ENCODE measurements at regions not wholly inside any gene's neighbourhood (a gene's known extent, or its start where the extent isn't known, plus 50 kb on each side); places are given as distances from the start of the nearest gene placed in this dataset.
"Not testable (repeated sequence)": the region's sequence is repeated elsewhere in the genome, so short reads cannot be mapped to it uniquely, and the experiment has no call there.

DNA sequence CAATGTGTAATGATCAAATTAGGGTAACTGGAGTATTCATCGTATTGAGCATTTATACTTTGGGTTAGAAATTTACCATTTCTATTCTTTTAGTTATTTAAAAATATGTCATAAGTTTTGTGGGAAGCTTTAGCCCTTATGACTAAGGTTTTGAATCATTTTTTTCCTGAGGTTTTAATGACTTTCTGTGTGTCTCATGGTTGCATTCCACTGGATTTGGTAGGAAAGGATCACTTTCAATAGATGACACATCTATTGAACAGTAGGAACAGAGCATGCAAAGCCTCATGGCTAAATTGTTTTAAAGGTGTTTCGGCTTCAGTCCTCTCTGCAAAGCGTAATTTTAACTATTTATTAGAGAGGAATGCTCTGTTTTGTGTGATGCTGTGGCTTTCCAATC, 512.4 kb upstream of the CHD1 start:
- intact Hi-C loops (cut with DNase I), result no loop called here
- DNase-seq (no peak), ATAC-seq (no peak)
- Histone ChIP-seq H3K9me3 (no peaks in the 10 kb centered on the region), H3K27me3 (ENCODE audit: low read depth) (no peaks in the 10 kb centered on the region), H3K27ac (no peak overlapping the region), H3K36me3 (no peaks in the 10 kb centered on the region), H3K4me1 (no peaks in the 10 kb centered on the region), H3K4me3 (no peak overlapping the region)
- TF ChIP-seq, protein P1, sequence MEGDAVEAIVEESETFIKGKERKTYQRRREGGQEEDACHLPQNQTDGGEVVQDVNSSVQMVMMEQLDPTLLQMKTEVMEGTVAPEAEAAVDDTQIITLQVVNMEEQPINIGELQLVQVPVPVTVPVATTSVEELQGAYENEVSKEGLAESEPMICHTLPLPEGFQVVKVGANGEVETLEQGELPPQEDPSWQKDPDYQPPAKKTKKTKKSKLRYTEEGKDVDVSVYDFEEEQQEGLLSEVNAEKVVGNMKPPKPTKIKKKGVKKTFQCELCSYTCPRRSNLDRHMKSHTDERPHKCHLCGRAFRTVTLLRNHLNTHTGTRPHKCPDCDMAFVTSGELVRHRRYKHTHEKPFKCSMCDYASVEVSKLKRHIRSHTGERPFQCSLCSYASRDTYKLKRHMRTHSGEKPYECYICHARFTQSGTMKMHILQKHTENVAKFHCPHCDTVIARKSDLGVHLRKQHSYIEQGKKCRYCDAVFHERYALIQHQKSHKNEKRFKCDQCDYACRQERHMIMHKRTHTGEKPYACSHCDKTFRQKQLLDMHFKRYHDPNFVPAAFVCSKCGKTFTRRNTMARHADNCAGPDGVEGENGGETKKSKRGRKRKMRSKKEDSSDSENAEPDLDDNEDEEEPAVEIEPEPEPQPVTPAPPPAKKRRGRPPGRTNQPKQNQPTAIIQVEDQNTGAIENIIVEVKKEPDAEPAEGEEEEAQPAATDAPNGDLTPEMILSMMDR (IDR thresholded peaks at IDR 0.05), result no peak

- Histone ChIP-seq H3K4me3 (no peak overlapping the region), H3K36me3 (no peaks in the 10 kb centered on the region), H3K27ac (no peak overlapping the region), H3K27me3 (ENCODE audit: low read depth) (no peaks in the 10 kb centered on the region), H3K4me1 (no peaks in the 10 kb centered on the region), H3K9me3 (no peaks in the 10 kb centered on the region)
- intact Hi-C loops (cut with DNase I), result no loop called here
- TF ChIP-seq, protein P1 (IDR thresholded peaks at IDR 0.05), result no peak
- DNase-seq, result no peak
- ATAC-seq, result no peak
Observed at GRCh38 chr5:99438619-99439018, 509.8 kb upstream of the CHD1 start.

DNA sequence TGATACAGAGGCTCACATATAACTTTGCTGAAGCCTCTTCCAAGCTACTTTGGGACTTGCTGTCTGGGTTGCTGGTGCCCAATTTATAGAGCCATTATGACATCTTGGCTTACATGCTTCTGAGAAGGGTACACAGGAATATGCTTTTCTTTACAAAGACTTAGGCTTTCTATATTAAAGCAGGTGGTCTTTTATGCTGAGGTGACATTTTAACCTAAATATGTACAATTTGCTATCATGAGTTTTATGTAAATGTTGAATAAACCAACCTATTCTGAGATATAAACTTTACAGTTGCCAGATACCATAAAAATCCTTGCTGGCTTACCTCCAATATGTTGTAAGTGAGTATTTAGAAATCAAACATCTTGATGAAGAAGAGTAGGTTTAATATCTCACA, 509.2 kb upstream of the CHD1 start:
- TF ChIP-seq, protein P1 (IDR thresholded peaks at IDR 0.05), result no peak
- intact Hi-C loops (cut with DNase I), result no loop called here
- ATAC-seq, result no peak

DNA sequence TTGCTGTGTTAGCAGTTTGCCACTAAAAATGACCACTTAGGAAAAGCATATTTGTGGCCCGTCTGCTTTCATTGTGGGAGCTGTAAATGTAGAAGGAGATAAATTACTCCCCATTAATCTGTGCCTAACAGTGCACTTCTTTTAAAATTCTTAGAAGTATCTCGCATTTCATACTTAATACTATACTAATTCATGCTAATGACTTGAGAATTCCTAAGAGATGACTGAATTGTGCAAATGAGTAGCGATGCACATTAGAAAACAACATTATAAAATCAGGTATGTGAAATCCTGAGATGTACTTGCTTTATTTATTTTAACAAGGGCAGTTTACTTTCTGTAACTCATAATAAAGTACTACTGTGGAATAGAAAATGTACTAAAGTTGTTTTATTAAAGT, 494.6 kb upstream of the CHD1 start:
- intact Hi-C loops (cut with DNase I); H3K4me3 ChIP-seq; ATAC-seq; H3K27me3 ChIP-seq (ENCODE audit: low read depth); H3K36me3 ChIP-seq; H3K27ac ChIP-seq; DNase-seq; H3K4me1 ChIP-seq; H3K9me3 ChIP-seq: not testable (repeated sequence)

More for the DNA sequence above, 509.2 kb upstream of the CHD1 start:
- Histone ChIP-seq H3K27me3 (ENCODE audit: low read depth) (no peaks in the 10 kb centered on the region), H3K36me3 (no peaks in the 10 kb centered on the region), H3K9me3 (no peaks in the 10 kb centered on the region), H3K4me3 (no peak overlapping the region), H3K4me1 (no peaks in the 10 kb centered on the region), H3K27ac (no peak overlapping the region)
- no peak for DNase-seq

DNA sequence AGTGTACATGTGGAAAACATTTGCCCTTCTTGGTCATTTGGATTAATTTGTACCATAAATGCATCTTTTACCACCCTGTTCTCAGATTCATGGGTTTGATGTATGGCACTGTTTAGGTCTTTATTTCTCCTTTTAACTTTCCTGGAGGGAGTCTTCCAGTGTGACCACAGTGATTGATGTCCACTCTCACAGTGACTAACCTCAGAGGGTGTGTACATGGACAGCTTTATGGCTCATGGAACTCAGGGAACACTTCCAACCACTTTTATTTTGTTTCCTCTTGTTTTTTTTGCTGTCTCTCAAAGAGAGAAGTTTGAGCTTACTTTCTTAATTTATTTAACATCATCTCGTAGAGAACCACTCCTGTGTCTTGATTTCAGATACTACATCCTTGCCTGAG, 489.8 kb upstream of the CHD1 start:
- H3K36me3 ChIP-seq; H3K4me1 ChIP-seq; H3K9me3 ChIP-seq; H3K27ac ChIP-seq; ATAC-seq; H3K27me3 ChIP-seq (ENCODE audit: low read depth); H3K4me3 ChIP-seq; intact Hi-C loops (cut with DNase I); DNase-seq: not testable (repeated sequence)

DNA sequence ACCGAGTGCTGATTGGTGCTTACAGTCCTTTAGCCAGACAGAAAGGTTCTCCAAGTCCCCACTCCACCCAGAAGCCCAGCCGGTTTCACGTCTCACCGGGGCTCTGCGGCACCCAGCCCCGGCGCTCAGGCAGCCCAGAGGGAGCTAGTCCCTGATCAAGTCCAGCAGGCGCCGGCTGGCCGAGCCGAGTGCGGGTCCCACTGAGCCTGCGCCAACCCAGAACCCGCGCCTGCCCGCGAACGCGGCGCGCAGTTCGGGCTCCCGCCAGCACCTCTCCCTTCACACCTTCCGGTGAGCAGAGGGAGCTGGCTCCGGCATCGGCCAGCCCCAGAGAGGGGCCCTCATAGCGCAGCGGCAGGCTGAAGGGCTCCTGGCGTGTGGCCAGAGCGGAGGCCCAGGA, 481.6 kb upstream of the CHD1 start:
- H3K27ac ChIP-seq; H3K9me3 ChIP-seq; H3K4me1 ChIP-seq; H3K4me3 ChIP-seq; H3K27me3 ChIP-seq (ENCODE audit: low read depth); H3K36me3 ChIP-seq; intact Hi-C loops (cut with DNase I): not testable (repeated sequence)
- ATAC-seq, result peak; percentile 40 to 54
- peak; percentile 39 for DNase-seq

DNA sequence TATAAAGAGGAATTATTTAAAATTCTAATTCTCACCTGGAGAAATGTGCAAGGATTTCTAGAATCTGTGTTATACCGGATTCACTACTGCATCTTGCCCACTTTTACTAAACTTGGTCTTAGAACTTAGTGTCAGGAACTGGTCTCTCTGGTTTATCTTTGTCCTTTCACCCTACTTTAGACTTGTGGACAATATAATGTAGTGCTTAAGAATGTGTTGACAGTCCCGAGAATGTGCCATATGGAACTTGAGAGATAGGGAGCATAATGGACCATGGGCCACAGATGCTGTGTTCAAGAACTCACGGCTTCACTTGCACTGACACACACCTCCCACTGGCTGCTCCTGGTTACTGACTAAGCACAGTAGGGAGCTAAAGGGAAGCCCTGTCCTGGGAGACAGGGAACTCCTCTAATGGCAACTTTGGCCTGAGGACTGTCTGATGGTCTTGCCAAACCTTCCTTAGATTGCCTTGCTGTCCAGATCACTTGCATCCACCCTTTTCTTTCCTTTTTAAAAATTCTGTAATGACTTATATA, 476.0 kb upstream of the CHD1 start:
- intact Hi-C loops (cut with DNase I); H3K27me3 ChIP-seq (ENCODE audit: low read depth); H3K27ac ChIP-seq; H3K9me3 ChIP-seq; ATAC-seq; H3K4me1 ChIP-seq; DNase-seq; H3K4me3 ChIP-seq; H3K36me3 ChIP-seq: not testable (repeated sequence)

DNA sequence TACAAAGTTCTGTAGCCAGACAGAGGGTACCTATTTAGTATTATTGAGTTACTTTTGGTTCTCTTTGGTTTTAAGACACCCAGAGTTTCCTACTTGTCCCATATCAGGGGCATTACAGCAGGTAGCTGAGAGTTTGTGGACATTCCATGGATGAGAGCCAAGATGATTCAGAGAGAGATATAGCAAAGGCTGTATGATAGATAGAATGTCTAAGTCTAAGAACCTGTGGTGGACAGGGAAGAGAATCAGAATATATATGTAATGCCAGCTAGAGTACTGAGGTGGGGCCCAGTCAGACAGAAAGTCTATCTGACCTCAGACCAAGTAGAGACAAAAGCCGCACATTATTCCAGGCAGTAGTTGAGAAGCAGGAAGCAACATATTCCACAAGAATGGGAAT, 471.8 kb upstream of the CHD1 start:
- H3K4me3 ChIP-seq; H3K27ac ChIP-seq; H3K4me1 ChIP-seq; intact Hi-C loops (cut with DNase I); H3K36me3 ChIP-seq; H3K27me3 ChIP-seq (ENCODE audit: low read depth); ATAC-seq; H3K9me3 ChIP-seq; DNase-seq: not testable (repeated sequence)
